CD14-positive monocyte (primary cell): ENCODE measurements at regions not wholly inside any gene's neighbourhood (a gene's known extent, or its start where the extent isn't known, plus 50 kb on each side); places are given as distances from the start of the nearest gene placed in this dataset.

Experiments
- DNase-seq, 3 donors: peaks; one replicate each; pipeline ENCODE4 v3.0.0-alpha.2; 2011 to 2022
- H2AFZ ChIP-seq: 2 replicates; pipeline ENCODE4 v1.6.0; 2012; ENCODE audit warnings: mild to moderate bottlenecking, low read depth, low read length, inconsistent platforms; ENCODE audit not compliant: insufficient read depth, poor library complexity, severe bottlenecking
- H3K27ac ChIP-seq, 2 donors: 1 replicate in 1 of 2; 2 replicates in 1 of 2; pipeline ENCODE4 v1.5.1; 2012 to 2013; ENCODE audit warnings: low read length in 2 of 2, control low read depth in 1 of 2, inconsistent platforms in 1 of 2, low read depth in 1 of 2, mild to moderate bottlenecking in 1 of 2
- H3K27me3 ChIP-seq, 2 donors: one replicate each; pipeline versions ENCODE4 v1.6.0 to v1.6.1; 2011 to 2013; ENCODE audit warnings: low read length in 2 of 2; ENCODE audit not compliant: control insufficient read depth in 2 of 2, insufficient read depth in 2 of 2
- H3K36me3 ChIP-seq, 2 donors: replicated peaks in 1 of 2; 1 replicate in 1 of 2; 2 replicates in 1 of 2; pipeline versions ENCODE4 v1.5.1 to v1.6.1; 2012 to 2013; ENCODE audit warnings: low read length in 2 of 2, control low read depth in 1 of 2, inconsistent platforms in 1 of 2, mild to moderate bottlenecking in 1 of 2; ENCODE audit not compliant: insufficient read depth in 2 of 2, control insufficient read depth in 1 of 2
- H3K4me1 ChIP-seq, 2 donors: 1 replicate in 1 of 2; 2 replicates in 1 of 2; pipeline versions ENCODE4 v1.5.1 to v1.6.1; 2012 to 2013; ENCODE audit warnings: low read length in 2 of 2, control low read depth in 1 of 2, inconsistent platforms in 1 of 2, mild to moderate bottlenecking in 1 of 2, moderate library complexity in 1 of 2; ENCODE audit not compliant: insufficient read depth in 2 of 2, control insufficient read depth in 1 of 2
- H3K4me2 ChIP-seq: replicated peaks from 2 replicates; pipeline ENCODE3; 2012; ENCODE audit warnings: low read length, moderate library complexity, mild to moderate bottlenecking; ENCODE audit not compliant: poor library complexity, severe bottlenecking; ENCODE audit errors: extremely low read depth
- H3K4me3 ChIP-seq, 3 experiments: fragments of 200-600 bp in 1 of 3; sonication (generic) in 1 of 3; replicated peaks in 1 of 3; 1 replicate in 2 of 3; 2 replicates in 1 of 3; pipeline ENCODE4 v1.5.1; 2011 to 2013; ENCODE audit warnings: low read length in 3 of 3, mild to moderate bottlenecking in 3 of 3, control low read depth in 2 of 3, low read depth in 2 of 3, inconsistent platforms in 1 of 3, moderate library complexity in 1 of 3
- H3K79me2 ChIP-seq: 2 replicates; pipeline ENCODE4 v1.6.0; 2012; ENCODE audit warnings: mild to moderate bottlenecking, control low read depth, inconsistent platforms, low read length, moderate library complexity; ENCODE audit not compliant: insufficient read depth
- H3K9ac ChIP-seq: 2 replicates; pipeline ENCODE4 v1.6.0; 2017; ENCODE audit warnings: low read length, mild to moderate bottlenecking; ENCODE audit not compliant: insufficient read depth, poor library complexity, severe bottlenecking
- H3K9me3 ChIP-seq, 2 donors: replicated peaks in 1 of 2; 1 replicate in 1 of 2; 2 replicates in 1 of 2; pipeline versions ENCODE4 v1.5.1 to v1.6.1; 2012 to 2013; ENCODE audit warnings: low read length in 2 of 2, control low read depth in 1 of 2; ENCODE audit not compliant: control insufficient read depth in 1 of 2, insufficient read depth in 1 of 2
- H4K20me1 ChIP-seq: 2 replicates; pipeline ENCODE4 v1.6.0; 2012; ENCODE audit warnings: mild to moderate bottlenecking, low read length, control low read depth, moderate library complexity; ENCODE audit not compliant: insufficient read depth
- H3K27ac Mint-ChIP-seq, 7 donors: one replicate each; pipeline ENCODE4 v1.8.0; 2020; ENCODE audit warnings: mild to moderate bottlenecking in 7 of 7, mixed read lengths in 7 of 7, moderate library complexity in 6 of 7, inconsistent platforms in 2 of 7
- H3K27me3 Mint-ChIP-seq, 3 donors: one replicate each; pipeline ENCODE4 v1.8.0; 2021 to 2022; ENCODE audit warnings: low read depth in 3 of 3, mild to moderate bottlenecking in 3 of 3, mixed read lengths in 3 of 3, moderate library complexity in 3 of 3, inconsistent platforms in 1 of 3
- H3K36me3 Mint-ChIP-seq, 2 donors: one replicate each; pipeline ENCODE4 v1.8.0; 2020; ENCODE audit warnings: mixed read lengths in 2 of 2, inconsistent platforms in 1 of 2, mild to moderate bottlenecking in 1 of 2
- H3K4me1 Mint-ChIP-seq: one replicate; pipeline ENCODE4 v1.8.0; 2020; ENCODE audit warnings: mild to moderate bottlenecking, mixed read lengths
- H3K4me3 Mint-ChIP-seq, 2 donors: one replicate each; pipeline ENCODE4 v1.8.0; 2020; ENCODE audit warnings: mild to moderate bottlenecking in 2 of 2, mixed read lengths in 2 of 2, moderate library complexity in 1 of 2
- H3K9me3 Mint-ChIP-seq, 7 donors: one replicate each; pipeline ENCODE4 v1.8.0; 2020 to 2022; ENCODE audit warnings: mixed read lengths in 7 of 7, mild to moderate bottlenecking in 6 of 7, moderate library complexity in 6 of 7, inconsistent platforms in 2 of 7
- WGBS: methylation state at CpG from one replicate; pipeline ENCODE4 v1.1.5; 2013; ENCODE audit warnings: missing lambda C conversion rate; ENCODE audit not compliant: insufficient coverage; 5-methylcytosine and 5-hydroxymethylcytosine counted together
- intact Hi-C, 2 donors: fragments of 100-400 bp; cut with micrococcal nuclease; formaldehyde crosslinking; loops; one replicate each; pipeline versions ENCODE4 v1.15.0 to v1.15.1; 2023
- TF ChIP-seq, protein P1 (sequence below): fragments of 200-600 bp; IDR thresholded peaks from one replicate; pipeline ENCODE4 v1.8.0; 2022; ENCODE audit warnings: antibody characterized with exemption, mild to moderate bottlenecking

DNA sequence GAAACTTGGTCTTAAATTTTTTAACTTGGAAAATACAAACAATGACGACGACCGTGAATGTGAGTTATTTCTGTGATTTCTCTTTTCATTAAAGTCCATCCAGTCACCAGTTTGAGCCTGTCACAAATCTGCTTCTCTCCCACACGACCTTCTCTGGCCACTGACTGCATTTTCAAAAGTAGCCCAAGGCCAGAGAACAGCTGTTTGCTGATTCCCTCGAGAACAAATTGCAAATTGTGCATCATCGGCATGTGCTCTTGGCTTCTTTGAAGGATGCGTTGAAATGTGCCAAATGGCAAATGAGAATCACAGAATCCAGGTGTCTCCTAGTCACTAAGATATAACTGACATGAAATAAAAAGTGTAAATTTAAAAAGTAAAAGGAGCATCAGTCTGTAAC lies 106.4 kb downstream of the AQP9 start:
- DNase-seq = no peak
- H3K4me2 ChIP-seq = no peak overlapping the region
- H3K4me3 ChIP-seq = no peak overlapping the region
- intact Hi-C loops = loop anchor here in 1 of 2 donors (10.0 kb wide), 2 partner anchors 280 to 530 kb away; partner anchors contain the start of gene MINDY2
- H3K36me3 ChIP-seq = no peaks in the 10 kb centered on the region
- Mint-ChIP-seq H3K36me3 (no peaks in the 10 kb centered on the region), H3K27ac (no peak overlapping the region), H3K4me3 (no peak overlapping the region), H3K27me3 (peaks cover 3 to 4% (median 4%) of the 10 kb centered on the region in 3 donors), H3K4me1 (peaks cover 65% of the 10 kb centered on the region), H3K9me3 (peaks cover 0 to 3% (median 0%) of the 10 kb centered on the region in 7 donors)
- peaks cover 56 to 59% of the 10 kb centered on the region in 2 donors for H3K4me1 ChIP-seq
- TF ChIP-seq, protein P1, sequence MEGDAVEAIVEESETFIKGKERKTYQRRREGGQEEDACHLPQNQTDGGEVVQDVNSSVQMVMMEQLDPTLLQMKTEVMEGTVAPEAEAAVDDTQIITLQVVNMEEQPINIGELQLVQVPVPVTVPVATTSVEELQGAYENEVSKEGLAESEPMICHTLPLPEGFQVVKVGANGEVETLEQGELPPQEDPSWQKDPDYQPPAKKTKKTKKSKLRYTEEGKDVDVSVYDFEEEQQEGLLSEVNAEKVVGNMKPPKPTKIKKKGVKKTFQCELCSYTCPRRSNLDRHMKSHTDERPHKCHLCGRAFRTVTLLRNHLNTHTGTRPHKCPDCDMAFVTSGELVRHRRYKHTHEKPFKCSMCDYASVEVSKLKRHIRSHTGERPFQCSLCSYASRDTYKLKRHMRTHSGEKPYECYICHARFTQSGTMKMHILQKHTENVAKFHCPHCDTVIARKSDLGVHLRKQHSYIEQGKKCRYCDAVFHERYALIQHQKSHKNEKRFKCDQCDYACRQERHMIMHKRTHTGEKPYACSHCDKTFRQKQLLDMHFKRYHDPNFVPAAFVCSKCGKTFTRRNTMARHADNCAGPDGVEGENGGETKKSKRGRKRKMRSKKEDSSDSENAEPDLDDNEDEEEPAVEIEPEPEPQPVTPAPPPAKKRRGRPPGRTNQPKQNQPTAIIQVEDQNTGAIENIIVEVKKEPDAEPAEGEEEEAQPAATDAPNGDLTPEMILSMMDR = no peak
- no peaks in the 10 kb centered on the region for H3K9me3 ChIP-seq
- H4K20me1 ChIP-seq = no peaks in the 10 kb centered on the region
- H3K79me2 ChIP-seq = no peaks in the 10 kb centered on the region
- H3K9ac ChIP-seq = no peak overlapping the region
- H3K27ac ChIP-seq = no peak overlapping the region
- H3K27me3 ChIP-seq = no peaks in the 10 kb centered on the region
- H2AFZ ChIP-seq = no peak overlapping the region
- WGBS = 92% methylated on average over 5 of the region's 7 CpGs

DNA sequence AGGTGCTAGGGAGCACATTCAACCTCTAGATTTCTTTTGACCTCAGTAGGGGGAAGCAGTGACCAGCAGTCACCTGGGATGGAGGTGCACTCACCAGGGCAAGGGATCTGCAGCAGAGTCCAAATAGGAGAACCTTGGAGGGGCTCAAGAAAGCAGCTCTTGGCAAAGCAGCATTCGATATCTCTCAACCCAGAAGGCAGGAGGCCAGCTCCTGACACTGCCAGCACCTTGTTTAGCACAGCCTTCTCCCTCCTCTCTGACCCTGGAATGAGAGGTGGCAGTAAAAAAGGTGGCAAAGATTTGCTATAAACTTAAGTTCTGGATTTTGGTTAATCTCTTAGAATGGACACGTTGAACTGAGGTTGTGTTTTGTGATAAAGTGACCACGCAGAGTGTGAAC lies 107.9 kb downstream of the AQP9 start:
- Histone ChIP-seq H3K79me2 (no peaks in the 10 kb centered on the region), H3K9ac (no peak overlapping the region), H3K4me3 (no peak overlapping the region), H3K9me3 (no peaks in the 10 kb centered on the region), H3K27me3 (no peaks in the 10 kb centered on the region), H2AFZ (peak overlapping the region; percentile 15), H3K4me1 (peaks cover 70 to 74% of the 10 kb centered on the region in 2 donors), H4K20me1 (no peaks in the 10 kb centered on the region), H3K4me2 (no peak overlapping the region), H3K36me3 (no peaks in the 10 kb centered on the region), H3K27ac (peak overlapping the region in 1 of 2 donors; percentile 92)
- H3K27me3 Mint-ChIP-seq = peaks cover 0 to 4% (median 0%) of the 10 kb centered on the region in 3 donors
- no peaks in the 10 kb centered on the region for H3K36me3 Mint-ChIP-seq
- TF ChIP-seq, protein P1 = no peak
- H3K4me1 Mint-ChIP-seq = peaks cover 80% of the 10 kb centered on the region
- peaks cover 0 to 3% (median 0%) of the 10 kb centered on the region in 7 donors for H3K9me3 Mint-ChIP-seq
- intact Hi-C loops = loop anchor here in 1 of 2 donors (10.0 kb wide), 2 partner anchors 279 to 529 kb away; partner anchors contain the start of gene MINDY2
- WGBS = 75% methylated on average over 3 of the region's 3 CpGs
- H3K27ac Mint-ChIP-seq = peak overlapping the region in 1 of 7 donors; percentile 14
- H3K4me3 Mint-ChIP-seq = no peak overlapping the region
- no peak for DNase-seq
